ENCODE measurements at regions not wholly inside any gene's neighbourhood (a gene's known extent, or its start where the extent isn't known, plus 50 kb on each side); places are given as distances from the start of the nearest gene placed in this dataset.

DNA sequence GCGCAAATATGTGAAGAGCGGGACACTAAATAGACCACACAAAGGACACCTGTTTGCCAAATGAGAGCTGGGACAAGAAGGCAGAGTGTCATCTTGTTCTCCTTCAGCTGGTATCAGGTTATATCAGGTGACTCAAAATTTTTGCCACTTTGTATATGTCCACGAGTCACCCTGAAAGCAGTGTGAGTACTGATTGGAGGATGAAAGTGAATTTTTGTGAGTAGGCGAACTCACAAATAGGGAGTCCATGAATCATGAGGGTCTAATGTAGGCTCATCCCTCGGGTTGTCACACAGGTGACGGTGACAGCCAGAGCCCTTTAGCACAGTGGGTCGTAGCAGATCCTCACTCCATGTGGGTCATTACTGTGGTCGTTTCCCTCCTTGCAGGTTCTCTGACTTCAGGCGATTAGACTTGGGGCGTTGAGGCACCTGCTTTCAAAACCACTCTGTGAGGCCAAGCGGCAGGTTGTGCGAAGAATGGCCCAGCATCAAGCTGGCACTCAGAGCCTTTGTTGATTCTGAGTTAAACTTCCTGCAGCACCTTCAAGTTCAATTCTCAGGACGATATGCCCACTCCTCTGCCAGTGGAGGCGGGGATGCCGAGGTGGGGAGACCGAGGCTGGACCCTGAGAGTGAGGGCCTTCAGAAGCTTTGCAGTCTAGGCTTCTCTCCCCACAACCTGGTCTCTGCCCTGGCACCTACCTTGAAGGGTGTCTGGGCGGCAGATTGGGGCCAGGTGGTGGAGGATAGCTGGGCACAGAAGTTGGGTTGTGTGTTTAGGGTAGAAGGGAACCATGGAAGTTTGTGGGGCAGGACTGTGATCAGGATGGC is 173.8 kb downstream of the SMAD6 start:
- no peak for FAIRE-seq
- TF ChIP-seq, protein P1, sequence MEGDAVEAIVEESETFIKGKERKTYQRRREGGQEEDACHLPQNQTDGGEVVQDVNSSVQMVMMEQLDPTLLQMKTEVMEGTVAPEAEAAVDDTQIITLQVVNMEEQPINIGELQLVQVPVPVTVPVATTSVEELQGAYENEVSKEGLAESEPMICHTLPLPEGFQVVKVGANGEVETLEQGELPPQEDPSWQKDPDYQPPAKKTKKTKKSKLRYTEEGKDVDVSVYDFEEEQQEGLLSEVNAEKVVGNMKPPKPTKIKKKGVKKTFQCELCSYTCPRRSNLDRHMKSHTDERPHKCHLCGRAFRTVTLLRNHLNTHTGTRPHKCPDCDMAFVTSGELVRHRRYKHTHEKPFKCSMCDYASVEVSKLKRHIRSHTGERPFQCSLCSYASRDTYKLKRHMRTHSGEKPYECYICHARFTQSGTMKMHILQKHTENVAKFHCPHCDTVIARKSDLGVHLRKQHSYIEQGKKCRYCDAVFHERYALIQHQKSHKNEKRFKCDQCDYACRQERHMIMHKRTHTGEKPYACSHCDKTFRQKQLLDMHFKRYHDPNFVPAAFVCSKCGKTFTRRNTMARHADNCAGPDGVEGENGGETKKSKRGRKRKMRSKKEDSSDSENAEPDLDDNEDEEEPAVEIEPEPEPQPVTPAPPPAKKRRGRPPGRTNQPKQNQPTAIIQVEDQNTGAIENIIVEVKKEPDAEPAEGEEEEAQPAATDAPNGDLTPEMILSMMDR (IDR thresholded peaks at IDR 0.05; ENCODE audit: borderline replicate concordance, extremely low read depth, insufficient read depth) = no peak
- no peaks in the 10 kb centered on the region for H3K36me3 ChIP-seq (ENCODE audit: control insufficient read depth in 2 of 3, insufficient read depth in 3 of 3, low read length in 3 of 3)
- no peak for DNase-seq
- H3K9me3 ChIP-seq (ENCODE audit: control insufficient read depth in 2 of 3, insufficient read depth in 1 of 3, low read length in 3 of 3) = no peaks in the 10 kb centered on the region
- H3K27me3 ChIP-seq (ENCODE audit: control insufficient read depth, insufficient read depth, low read length) = no peaks in the 10 kb centered on the region
- intact Hi-C loops (cut with DNase I) = no loop called here
- no peak overlapping the region for H3K27ac ChIP-seq (ENCODE audit: low read depth in 2 of 2, low read length in 2 of 2)
- H3K4me3 ChIP-seq (ENCODE audit: low read length in 3 of 3) = no peak overlapping the region
- no peak overlapping the region for H3K9ac ChIP-seq (ENCODE audit: low read length in 3 of 3)
- H3K4me1 ChIP-seq (ENCODE audit: control insufficient read depth in 2 of 3, insufficient read depth in 2 of 3, low read depth in 1 of 3, low read length in 3 of 3) = peaks cover 0 to 10% (median 0%) of the 10 kb centered on the region in 3 donors

DNA sequence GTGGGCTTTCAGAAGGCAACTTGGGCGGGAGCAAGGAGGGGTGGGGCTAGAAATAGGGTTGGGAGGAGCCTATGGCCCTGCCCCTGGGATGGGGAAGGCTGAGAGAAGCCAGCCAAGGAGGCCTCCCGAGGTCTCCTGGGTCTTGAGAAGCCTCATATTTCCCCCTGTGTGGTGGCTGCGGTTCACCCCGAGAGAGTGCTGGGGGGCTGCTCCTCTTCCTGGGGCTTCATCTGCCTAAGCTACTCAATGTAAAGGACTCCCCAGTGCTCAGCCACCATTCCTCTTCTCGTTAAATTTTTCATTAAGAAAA is 174.3 kb downstream of the SMAD6 start:
- no peaks in the 10 kb centered on the region for H3K9me3 ChIP-seq (ENCODE audit: control insufficient read depth in 2 of 3, insufficient read depth in 1 of 3, low read length in 3 of 3)

DNA sequence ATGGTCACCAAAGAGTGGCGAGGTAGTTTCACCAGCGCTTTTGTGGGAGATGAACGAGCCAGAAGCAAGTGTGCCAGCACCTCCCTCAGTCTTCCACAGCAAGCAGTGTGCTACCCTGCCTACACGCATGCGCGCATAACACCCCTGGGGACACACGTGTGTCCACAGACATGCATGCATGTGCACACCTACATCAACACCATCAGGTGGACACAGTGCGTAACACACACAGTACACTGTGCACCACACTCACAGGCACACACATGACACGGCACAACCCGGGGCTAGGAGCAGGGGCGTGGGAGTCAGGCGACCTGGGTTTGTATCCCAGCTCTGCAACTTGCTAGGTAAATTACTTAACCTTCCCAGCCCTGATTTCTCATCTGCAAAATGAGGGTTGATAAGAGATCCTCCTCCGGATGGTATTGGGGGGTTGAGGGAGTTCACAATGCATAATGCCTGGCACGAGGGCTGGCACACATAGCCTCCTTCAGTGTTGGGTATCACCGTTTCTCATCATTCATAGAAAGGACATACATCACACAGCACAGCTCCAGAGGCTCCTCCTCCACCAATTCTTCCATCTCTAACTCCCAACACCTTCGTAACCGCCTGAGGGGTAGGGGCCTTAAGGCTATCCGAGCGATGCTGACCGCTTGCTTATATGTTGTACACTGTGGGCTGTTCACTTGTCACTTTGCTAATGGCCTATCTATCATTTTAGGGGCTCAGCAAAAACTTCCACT is 174.9 kb downstream of the SMAD6 start:
- no peak overlapping the region for H3K27ac ChIP-seq (ENCODE audit: low read depth in 2 of 2, low read length in 2 of 2)
- no peaks in the 10 kb centered on the region for H3K36me3 ChIP-seq (ENCODE audit: control insufficient read depth in 2 of 3, insufficient read depth in 3 of 3, low read length in 3 of 3)
- intact Hi-C loops (cut with DNase I) = no loop called here
- H3K4me1 ChIP-seq (ENCODE audit: control insufficient read depth in 2 of 3, insufficient read depth in 2 of 3, low read depth in 1 of 3, low read length in 3 of 3) = peaks cover 0 to 10% (median 0%) of the 10 kb centered on the region in 3 donors
- DNase-seq = no peak
- H3K9ac ChIP-seq (ENCODE audit: low read length in 3 of 3) = no peak overlapping the region
- H3K4me3 ChIP-seq (ENCODE audit: low read length in 3 of 3) = no peak overlapping the region
- FAIRE-seq = no peak
- no peaks in the 10 kb centered on the region for H3K27me3 ChIP-seq (ENCODE audit: control insufficient read depth, insufficient read depth, low read length)
- H3K9me3 ChIP-seq (ENCODE audit: control insufficient read depth in 2 of 3, insufficient read depth in 1 of 3, low read length in 3 of 3) = no peaks in the 10 kb centered on the region
- TF ChIP-seq, protein P1 (IDR thresholded peaks at IDR 0.05; ENCODE audit: borderline replicate concordance, extremely low read depth, insufficient read depth) = no peak

More for the DNA sequence above, 174.3 kb downstream of the SMAD6 start:
- H3K4me1 ChIP-seq (ENCODE audit: control insufficient read depth in 2 of 3, insufficient read depth in 2 of 3, low read depth in 1 of 3, low read length in 3 of 3) = peaks cover 0 to 10% (median 0%) of the 10 kb centered on the region in 3 donors
- intact Hi-C loops (cut with DNase I) = no loop called here
- no peak overlapping the region for H3K4me3 ChIP-seq (ENCODE audit: low read length in 3 of 3)
- TF ChIP-seq, protein P1 (IDR thresholded peaks at IDR 0.05; ENCODE audit: borderline replicate concordance, extremely low read depth, insufficient read depth) = no peak
- no peaks in the 10 kb centered on the region for H3K36me3 ChIP-seq (ENCODE audit: control insufficient read depth in 2 of 3, insufficient read depth in 3 of 3, low read length in 3 of 3)
- no peak overlapping the region for H3K27ac ChIP-seq (ENCODE audit: low read depth in 2 of 2, low read length in 2 of 2)
- no peak for DNase-seq
- H3K27me3 ChIP-seq (ENCODE audit: control insufficient read depth, insufficient read depth, low read length) = no peaks in the 10 kb centered on the region
- FAIRE-seq = no peak
- H3K9ac ChIP-seq (ENCODE audit: low read length in 3 of 3) = no peak overlapping the region
